ENCODE measurements at regions not wholly inside any gene's neighbourhood (a gene's known extent, or its start where the extent isn't known, plus 50 kb on each side); places are given as distances from the start of the nearest gene placed in this dataset.
"Not testable (repeated sequence)": the region's sequence is repeated elsewhere in the genome, so short reads cannot be mapped to it uniquely, and the experiment has no call there.

- no peak overlapping the region for H3K27ac ChIP-seq (ENCODE audit: low read depth, low read length)
- no peaks in the 10 kb centered on the region for H3K36me3 ChIP-seq (ENCODE audit: control insufficient read depth, insufficient read depth, low read length)
- 67% methylated on average over 2 of the region's 2 CpGs for WGBS (ENCODE audit: insufficient coverage)
- no peaks in the 10 kb centered on the region for H3K4me1 ChIP-seq (ENCODE audit: control insufficient read depth, insufficient read depth, low read length)
- H3K9me3 ChIP-seq (ENCODE audit: control insufficient read depth, insufficient read depth, low read length): no peaks in the 10 kb centered on the region
- no peak for DNase-seq (ENCODE audit: low read depth in 4 of 6, low spot score in 6 of 6)
- H3K27me3 ChIP-seq (ENCODE audit: control insufficient read depth, insufficient read depth, low read length): no peaks in the 10 kb centered on the region
- no peak overlapping the region for H3K4me3 ChIP-seq (ENCODE audit: low read depth, low read length)
Measured at GRCh38 chr2:82043867-82044266, 1739.3 kb upstream of the LRRTM1 start.

- Histone ChIP-seq H3K4me3 (ENCODE audit: low read depth, low read length) (no peak overlapping the region), H3K27ac (ENCODE audit: low read depth, low read length) (no peak overlapping the region), H3K36me3 (ENCODE audit: control insufficient read depth, insufficient read depth, low read length) (no peaks in the 10 kb centered on the region), H3K9me3 (ENCODE audit: control insufficient read depth, insufficient read depth, low read length) (no peaks in the 10 kb centered on the region), H3K27me3 (ENCODE audit: control insufficient read depth, insufficient read depth, low read length) (no peaks in the 10 kb centered on the region), H3K4me1 (ENCODE audit: control insufficient read depth, insufficient read depth, low read length) (no peaks in the 10 kb centered on the region)
- DNase-seq (ENCODE audit: low read depth in 4 of 6, low spot score in 6 of 6): peak in 1 of 6 donors; percentile 37
- WGBS (ENCODE audit: insufficient coverage): 64% methylated on average over 4 of the region's 5 CpGs
Measured at GRCh38 chr2:82027921-82028615, 1723.5 kb upstream of the LRRTM1 start.

- H3K27me3 ChIP-seq (ENCODE audit: control insufficient read depth, insufficient read depth, low read length): no peaks in the 10 kb centered on the region
- no peak overlapping the region for H3K27ac ChIP-seq (ENCODE audit: low read depth, low read length)
- no peaks in the 10 kb centered on the region for H3K9me3 ChIP-seq (ENCODE audit: control insufficient read depth, insufficient read depth, low read length)
- WGBS (ENCODE audit: insufficient coverage): 54% methylated on average over 6 of the region's 6 CpGs
- no peaks in the 10 kb centered on the region for H3K36me3 ChIP-seq (ENCODE audit: control insufficient read depth, insufficient read depth, low read length)
- H3K4me3 ChIP-seq (ENCODE audit: low read depth, low read length): no peak overlapping the region
- no peak for DNase-seq (ENCODE audit: low read depth in 4 of 6, low spot score in 6 of 6)
- no peaks in the 10 kb centered on the region for H3K4me1 ChIP-seq (ENCODE audit: control insufficient read depth, insufficient read depth, low read length)
Measured at GRCh38 chr2:82023710-82024109, 1719.2 kb upstream of the LRRTM1 start.

GRCh38 chr2:82013641-82014040 lies 1709.1 kb upstream of the LRRTM1 start:
- Histone ChIP-seq H3K27me3 (ENCODE audit: control insufficient read depth, insufficient read depth, low read length) (no peaks in the 10 kb centered on the region), H3K4me1 (ENCODE audit: control insufficient read depth, insufficient read depth, low read length) (no peaks in the 10 kb centered on the region), H3K9me3 (ENCODE audit: control insufficient read depth, insufficient read depth, low read length) (no peaks in the 10 kb centered on the region), H3K4me3 (ENCODE audit: low read depth, low read length) (no peak overlapping the region), H3K36me3 (ENCODE audit: control insufficient read depth, insufficient read depth, low read length) (no peaks in the 10 kb centered on the region), H3K27ac (ENCODE audit: low read depth, low read length) (no peak overlapping the region)
- DNase-seq (ENCODE audit: low read depth in 4 of 6, low spot score in 6 of 6): no peak
- 30% methylated on average over 3 of the region's 6 CpGs for WGBS (ENCODE audit: insufficient coverage)

- no peak for DNase-seq (ENCODE audit: low read depth in 4 of 6, low spot score in 6 of 6)
- Histone ChIP-seq H3K4me1 (ENCODE audit: control insufficient read depth, insufficient read depth, low read length) (no peaks in the 10 kb centered on the region), H3K9me3 (ENCODE audit: control insufficient read depth, insufficient read depth, low read length) (no peaks in the 10 kb centered on the region), H3K27me3 (ENCODE audit: control insufficient read depth, insufficient read depth, low read length) (no peaks in the 10 kb centered on the region), H3K27ac (ENCODE audit: low read depth, low read length) (no peak overlapping the region), H3K36me3 (ENCODE audit: control insufficient read depth, insufficient read depth, low read length) (no peaks in the 10 kb centered on the region), H3K4me3 (ENCODE audit: low read depth, low read length) (no peak overlapping the region)
- 80% methylated on average over 1 of the region's 3 CpGs for WGBS (ENCODE audit: insufficient coverage)
Measured at GRCh38 chr2:82007071-82007664, 1702.6 kb upstream of the LRRTM1 start.

GRCh38 chr2:82005889-82006288 lies 1701.3 kb upstream of the LRRTM1 start:
- 75% methylated on average over 2 of the region's 5 CpGs for WGBS (ENCODE audit: insufficient coverage)
- H3K36me3 ChIP-seq (ENCODE audit: control insufficient read depth, insufficient read depth, low read length); H3K27ac ChIP-seq (ENCODE audit: low read depth, low read length); H3K9me3 ChIP-seq (ENCODE audit: control insufficient read depth, insufficient read depth, low read length); H3K27me3 ChIP-seq (ENCODE audit: control insufficient read depth, insufficient read depth, low read length); H3K4me3 ChIP-seq (ENCODE audit: low read depth, low read length); H3K4me1 ChIP-seq (ENCODE audit: control insufficient read depth, insufficient read depth, low read length); DNase-seq (ENCODE audit: low read depth in 4 of 6, low spot score in 6 of 6): not testable (repeated sequence)

GRCh38 chr2:82001614-82002013 lies 1697.1 kb upstream of the LRRTM1 start:
- no CpG with 5 or more reads among the region's 4 CpGs for WGBS (ENCODE audit: insufficient coverage)
- H3K27me3 ChIP-seq (ENCODE audit: control insufficient read depth, insufficient read depth, low read length): no peaks in the 10 kb centered on the region
- no peaks in the 10 kb centered on the region for H3K4me1 ChIP-seq (ENCODE audit: control insufficient read depth, insufficient read depth, low read length)
- no peak overlapping the region for H3K27ac ChIP-seq (ENCODE audit: low read depth, low read length)
- no peaks in the 10 kb centered on the region for H3K36me3 ChIP-seq (ENCODE audit: control insufficient read depth, insufficient read depth, low read length)
- no peaks in the 10 kb centered on the region for H3K9me3 ChIP-seq (ENCODE audit: control insufficient read depth, insufficient read depth, low read length)
- DNase-seq (ENCODE audit: low read depth in 4 of 6, low spot score in 6 of 6): no peak
- H3K4me3 ChIP-seq (ENCODE audit: low read depth, low read length): no peak overlapping the region

GRCh38 chr2:82000606-82001005 lies 1696.1 kb upstream of the LRRTM1 start:
- Histone ChIP-seq H3K4me1 (ENCODE audit: control insufficient read depth, insufficient read depth, low read length) (no peaks in the 10 kb centered on the region), H3K27ac (ENCODE audit: low read depth, low read length) (no peak overlapping the region), H3K9me3 (ENCODE audit: control insufficient read depth, insufficient read depth, low read length) (no peaks in the 10 kb centered on the region), H3K36me3 (ENCODE audit: control insufficient read depth, insufficient read depth, low read length) (no peaks in the 10 kb centered on the region), H3K4me3 (ENCODE audit: low read depth, low read length) (no peak overlapping the region), H3K27me3 (ENCODE audit: control insufficient read depth, insufficient read depth, low read length) (no peaks in the 10 kb centered on the region)
- no peak for DNase-seq (ENCODE audit: low read depth in 4 of 6, low spot score in 6 of 6)
- no CpG with 5 or more reads among the region's 2 CpGs for WGBS (ENCODE audit: insufficient coverage)

GRCh38 chr2:81996332-81996731 lies 1691.8 kb upstream of the LRRTM1 start:
- no peaks in the 10 kb centered on the region for H3K9me3 ChIP-seq (ENCODE audit: control insufficient read depth, insufficient read depth, low read length)
- no peaks in the 10 kb centered on the region for H3K27me3 ChIP-seq (ENCODE audit: control insufficient read depth, insufficient read depth, low read length)
- H3K27ac ChIP-seq (ENCODE audit: low read depth, low read length): no peak overlapping the region
- no peak overlapping the region for H3K4me3 ChIP-seq (ENCODE audit: low read depth, low read length)
- H3K4me1 ChIP-seq (ENCODE audit: control insufficient read depth, insufficient read depth, low read length): no peaks in the 10 kb centered on the region
- 89% methylated on average over 2 of the region's 3 CpGs for WGBS (ENCODE audit: insufficient coverage)
- H3K36me3 ChIP-seq (ENCODE audit: control insufficient read depth, insufficient read depth, low read length): no peaks in the 10 kb centered on the region
- no peak for DNase-seq (ENCODE audit: low read depth in 4 of 6, low spot score in 6 of 6)

- Histone ChIP-seq H3K27me3 (ENCODE audit: control insufficient read depth, insufficient read depth, low read length) (no peaks in the 10 kb centered on the region), H3K4me3 (ENCODE audit: low read depth, low read length) (no peak overlapping the region), H3K4me1 (ENCODE audit: control insufficient read depth, insufficient read depth, low read length) (no peaks in the 10 kb centered on the region), H3K9me3 (ENCODE audit: control insufficient read depth, insufficient read depth, low read length) (no peaks in the 10 kb centered on the region), H3K27ac (ENCODE audit: low read depth, low read length) (no peak overlapping the region), H3K36me3 (ENCODE audit: control insufficient read depth, insufficient read depth, low read length) (no peaks in the 10 kb centered on the region)
- no peak for DNase-seq (ENCODE audit: low read depth in 4 of 6, low spot score in 6 of 6)
- WGBS (ENCODE audit: insufficient coverage): 94% methylated on average over 2 of the region's 2 CpGs
Measured at GRCh38 chr2:81991282-81991681, 1686.7 kb upstream of the LRRTM1 start.
